Astrocyte (in vitro differentiated cells and primary cell): ENCODE measurements at regions not wholly inside any gene's neighbourhood (a gene's known extent, or its start where the extent isn't known, plus 50 kb on each side); places are given as distances from the start of the nearest gene placed in this dataset.

Source experiments
- DNase-seq: peaks from one replicate; pipeline ENCODE4 v3.0.0-alpha.2; 2010; ENCODE audit warnings: low read depth
- FAIRE-seq: peaks from 2 replicates; lab custom pipeline; 2011; peaks lifted over from hg19 to GRCh38; lab: Jason Lieb, UNC
- H2AFZ ChIP-seq: 2 replicates; pipeline ENCODE4 v1.6.0; 2012; ENCODE audit warnings: low read depth, low read length, inconsistent platforms
- H3K27ac ChIP-seq: 2 replicates; pipeline ENCODE4 v1.5.1; 2011; ENCODE audit warnings: low read depth, low read length, inconsistent platforms
- H3K27me3 ChIP-seq: 2 replicates; pipeline ENCODE4 v1.6.0; 2011; ENCODE audit warnings: low read length, inconsistent platforms; ENCODE audit not compliant: insufficient read depth
- H3K36me3 ChIP-seq: 2 replicates; pipeline ENCODE4 v1.5.1; 2011; ENCODE audit warnings: low read length, inconsistent platforms; ENCODE audit not compliant: insufficient read depth
- H3K4me1 ChIP-seq: 2 replicates; pipeline ENCODE4 v1.5.1; 2011; ENCODE audit warnings: low read length, inconsistent platforms; ENCODE audit not compliant: insufficient read depth
- H3K4me2 ChIP-seq: 2 replicates; pipeline ENCODE4 v1.6.0; 2012; ENCODE audit warnings: low read length, inconsistent platforms
- H3K4me3 ChIP-seq: 2 replicates; pipeline ENCODE4 v1.5.1; 2011; ENCODE audit warnings: low read depth, mild to moderate bottlenecking, low read length, inconsistent platforms; ENCODE audit not compliant: insufficient read depth
- H3K79me2 ChIP-seq: 2 replicates; pipeline ENCODE4 v1.6.0; 2012; ENCODE audit warnings: mild to moderate bottlenecking, low read length, inconsistent platforms; ENCODE audit not compliant: insufficient read depth
- H3K9ac ChIP-seq: 2 replicates; pipeline ENCODE4 v1.6.0; 2012; ENCODE audit warnings: mild to moderate bottlenecking, low read length, inconsistent platforms
- H3K9me3 ChIP-seq: 2 replicates; pipeline ENCODE4 v1.5.1; 2012; ENCODE audit warnings: low read depth, mild to moderate bottlenecking, low read length, inconsistent platforms; ENCODE audit not compliant: insufficient read depth
- H4K20me1 ChIP-seq: 2 replicates; pipeline ENCODE4 v1.6.0; 2012; ENCODE audit warnings: low read length, inconsistent platforms; ENCODE audit not compliant: insufficient read depth
- H3K27ac Mint-ChIP-seq: one replicate; pipeline ENCODE4 v1.8.0; 2021; ENCODE audit warnings: mild to moderate bottlenecking, mixed read lengths; ENCODE audit not compliant: unreplicated experiment
- H3K27me3 Mint-ChIP-seq: one replicate; pipeline ENCODE4 v1.8.0; 2021; ENCODE audit warnings: low read depth, mixed read lengths; ENCODE audit not compliant: unreplicated experiment
- H3K36me3 Mint-ChIP-seq: one replicate; pipeline ENCODE4 v1.8.0; 2021; ENCODE audit warnings: low read depth, mixed read lengths; ENCODE audit not compliant: unreplicated experiment
- H3K4me1 Mint-ChIP-seq: one replicate; pipeline ENCODE4 v1.8.0; 2021; ENCODE audit warnings: low read depth, mixed read lengths; ENCODE audit not compliant: unreplicated experiment
- H3K4me3 Mint-ChIP-seq: one replicate; pipeline ENCODE4 v1.8.0; 2021; ENCODE audit warnings: mild to moderate bottlenecking, moderate library complexity, mixed read lengths; ENCODE audit not compliant: unreplicated experiment
- H3K9me3 Mint-ChIP-seq: one replicate; pipeline ENCODE4 v1.8.0; 2021; ENCODE audit warnings: mild to moderate bottlenecking, mixed read lengths; ENCODE audit not compliant: unreplicated experiment
- EZH2 ChIP-seq: IDR thresholded peaks from 2 replicates; pipeline ENCODE4 v1.6.1; 2012; ENCODE audit warnings: mild to moderate bottlenecking, low read length, inconsistent platforms; ENCODE audit not compliant: insufficient read depth
- TF ChIP-seq, protein P1 (sequence below): IDR thresholded peaks from 2 replicates; pipeline ENCODE4 v1.5.1; 2011; ENCODE audit warnings: low read depth, mild to moderate bottlenecking, inconsistent platforms, low read length, moderate library complexity; ENCODE audit not compliant: insufficient read depth

DNA sequence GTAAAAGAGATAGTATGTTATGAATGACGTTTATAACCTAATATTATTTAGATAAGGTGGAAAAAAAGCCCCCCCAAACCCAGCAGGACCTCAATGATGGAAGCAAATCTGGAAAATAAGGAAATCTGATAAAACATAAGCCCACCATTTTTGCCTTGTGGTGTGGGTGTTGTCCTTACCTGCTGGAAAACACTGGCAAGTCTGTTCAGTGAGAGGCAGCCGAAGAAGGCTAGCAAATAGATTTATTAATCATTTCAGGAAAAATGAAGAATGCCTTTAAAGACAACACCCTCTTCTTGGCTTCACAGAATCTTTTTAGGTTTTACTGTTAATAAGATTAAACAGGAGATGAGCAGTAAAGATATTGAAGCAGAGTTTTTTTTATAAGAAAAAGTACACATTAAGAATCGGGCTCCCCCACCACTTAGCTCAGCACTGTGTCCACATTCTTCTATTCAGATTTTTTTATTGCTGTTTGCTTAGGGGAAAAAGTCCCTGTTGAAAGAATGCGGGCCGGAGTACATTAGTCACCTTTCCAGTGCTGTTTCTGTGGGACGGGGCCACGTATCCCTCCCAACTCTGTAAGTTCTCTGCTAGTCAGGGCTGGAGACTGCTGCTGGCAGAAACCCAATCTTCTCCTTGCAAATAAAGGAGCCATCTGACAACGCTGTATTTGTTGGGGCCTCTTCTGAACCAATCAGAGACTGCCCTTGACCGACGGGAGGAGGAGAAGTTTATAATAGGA lies 104.1 kb downstream of the EVX1 start:
- H3K9ac ChIP-seq: no peak overlapping the region
- H3K79me2 ChIP-seq: no peaks in the 10 kb centered on the region
- H4K20me1 ChIP-seq: no peaks in the 10 kb centered on the region
- H3K9me3 ChIP-seq: no peaks in the 10 kb centered on the region
- TF ChIP-seq EZH2: no peak
- TF ChIP-seq, protein P1, sequence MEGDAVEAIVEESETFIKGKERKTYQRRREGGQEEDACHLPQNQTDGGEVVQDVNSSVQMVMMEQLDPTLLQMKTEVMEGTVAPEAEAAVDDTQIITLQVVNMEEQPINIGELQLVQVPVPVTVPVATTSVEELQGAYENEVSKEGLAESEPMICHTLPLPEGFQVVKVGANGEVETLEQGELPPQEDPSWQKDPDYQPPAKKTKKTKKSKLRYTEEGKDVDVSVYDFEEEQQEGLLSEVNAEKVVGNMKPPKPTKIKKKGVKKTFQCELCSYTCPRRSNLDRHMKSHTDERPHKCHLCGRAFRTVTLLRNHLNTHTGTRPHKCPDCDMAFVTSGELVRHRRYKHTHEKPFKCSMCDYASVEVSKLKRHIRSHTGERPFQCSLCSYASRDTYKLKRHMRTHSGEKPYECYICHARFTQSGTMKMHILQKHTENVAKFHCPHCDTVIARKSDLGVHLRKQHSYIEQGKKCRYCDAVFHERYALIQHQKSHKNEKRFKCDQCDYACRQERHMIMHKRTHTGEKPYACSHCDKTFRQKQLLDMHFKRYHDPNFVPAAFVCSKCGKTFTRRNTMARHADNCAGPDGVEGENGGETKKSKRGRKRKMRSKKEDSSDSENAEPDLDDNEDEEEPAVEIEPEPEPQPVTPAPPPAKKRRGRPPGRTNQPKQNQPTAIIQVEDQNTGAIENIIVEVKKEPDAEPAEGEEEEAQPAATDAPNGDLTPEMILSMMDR: no peak
- no peaks in the 10 kb centered on the region for H3K36me3 ChIP-seq
- peaks cover 3% of the 10 kb centered on the region for H3K4me1 ChIP-seq
- peaks cover 5% of the 10 kb centered on the region for H3K4me1 Mint-ChIP-seq
- H3K4me2 ChIP-seq: peak overlapping the region; percentile 20
- no peak for FAIRE-seq
- peak overlapping the region; percentile 53 for H3K27ac Mint-ChIP-seq
- no peak overlapping the region for H3K27ac ChIP-seq
- H3K27me3 Mint-ChIP-seq: peaks cover 8% of the 10 kb centered on the region
- no peak overlapping the region for H3K4me3 Mint-ChIP-seq
- no peak overlapping the region for H3K4me3 ChIP-seq
- H2AFZ ChIP-seq: no peak overlapping the region
- H3K27me3 ChIP-seq: peaks cover 13% of the 10 kb centered on the region
- peak; percentile 73 for DNase-seq
- no peaks in the 10 kb centered on the region for H3K9me3 Mint-ChIP-seq
- no peaks in the 10 kb centered on the region for H3K36me3 Mint-ChIP-seq

DNA sequence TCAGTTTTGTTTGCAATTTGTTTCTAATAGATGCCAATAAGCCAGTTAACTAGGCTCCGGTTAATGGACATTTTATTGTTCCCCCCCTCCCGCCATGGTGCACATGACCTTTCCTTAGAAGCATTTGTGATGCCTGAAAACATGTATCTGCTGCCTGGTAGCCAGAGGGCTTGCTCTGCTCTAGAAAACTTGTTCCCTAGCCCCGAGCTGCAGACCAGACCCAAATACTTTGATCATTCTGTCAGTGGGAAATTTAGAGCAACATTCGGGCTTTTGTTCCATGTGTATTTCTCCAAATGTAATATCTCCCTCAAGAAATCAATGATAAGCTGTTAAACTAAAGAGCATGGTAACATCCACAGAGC lies 104.7 kb downstream of the EVX1 start:
- Mint-ChIP-seq H3K27me3 (peaks cover 6% of the 10 kb centered on the region), H3K9me3 (no peaks in the 10 kb centered on the region), H3K27ac (no peak overlapping the region), H3K36me3 (no peaks in the 10 kb centered on the region), H3K4me3 (no peak overlapping the region), H3K4me1 (peaks cover 5% of the 10 kb centered on the region)
- Histone ChIP-seq H3K4me1 (peaks cover 3% of the 10 kb centered on the region), H3K79me2 (no peaks in the 10 kb centered on the region), H3K9ac (no peak overlapping the region), H3K9me3 (no peaks in the 10 kb centered on the region), H3K36me3 (no peaks in the 10 kb centered on the region), H2AFZ (no peak overlapping the region), H3K4me3 (no peak overlapping the region), H3K4me2 (peak overlapping the region; percentile 20), H4K20me1 (no peaks in the 10 kb centered on the region), H3K27ac (no peak overlapping the region), H3K27me3 (peaks cover 17% of the 10 kb centered on the region)
- DNase-seq: no peak
- TF ChIP-seq, protein P1: no peak
- FAIRE-seq: no peak

DNA sequence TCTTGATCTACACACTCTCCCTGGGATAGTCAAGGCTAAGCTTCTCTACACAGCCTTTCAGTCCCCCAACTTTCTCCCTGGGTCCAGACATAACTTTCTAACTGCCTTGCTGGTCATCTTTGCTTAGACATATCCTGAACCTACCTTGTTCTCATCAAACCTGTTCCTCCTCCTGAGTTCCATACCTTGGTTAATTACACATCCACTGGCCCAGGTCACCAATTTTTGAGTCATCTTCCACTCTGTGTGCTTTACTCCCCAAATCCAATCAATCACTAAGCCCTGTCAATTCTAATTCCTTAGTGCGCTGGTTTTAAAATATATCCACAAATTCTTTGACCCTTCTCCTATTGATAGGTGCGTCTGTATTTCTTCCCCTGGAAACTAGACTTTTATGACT lies 107.0 kb downstream of the EVX1 start:
- Mint-ChIP-seq H3K27me3 (peaks cover 9% of the 10 kb centered on the region), H3K9me3 (no peaks in the 10 kb centered on the region), H3K4me3 (no peak overlapping the region), H3K27ac (no peak overlapping the region), H3K36me3 (no peaks in the 10 kb centered on the region), H3K4me1 (peaks cover 5% of the 10 kb centered on the region)
- DNase-seq: no peak
- Histone ChIP-seq H3K4me3 (no peak overlapping the region), H3K36me3 (no peaks in the 10 kb centered on the region), H3K27me3 (peaks cover 17% of the 10 kb centered on the region), H3K79me2 (no peaks in the 10 kb centered on the region), H4K20me1 (no peaks in the 10 kb centered on the region), H3K9ac (no peak overlapping the region), H3K4me2 (no peak overlapping the region), H3K4me1 (peaks cover 3% of the 10 kb centered on the region), H3K9me3 (no peaks in the 10 kb centered on the region), H3K27ac (no peak overlapping the region), H2AFZ (no peak overlapping the region)
- no peak for FAIRE-seq
- TF ChIP-seq, protein P1: no peak
- no peak for TF ChIP-seq EZH2
